Osteoblast (primary cell): ENCODE measurements at regions not wholly inside any gene's neighbourhood (a gene's known extent, or its start where the extent isn't known, plus 50 kb on each side); places are given as distances from the start of the nearest gene placed in this dataset.

Experiments used
- DNase-seq: peaks from one replicate; pipeline ENCODE4 v3.0.0; 2011; ENCODE audit warnings: low spot score, mixed read lengths; ENCODE audit not compliant: insufficient read length; ENCODE audit errors: missing footprints
- H2AFZ ChIP-seq: 2 replicates; pipeline ENCODE4 v1.6.0; 2011; ENCODE audit warnings: mild to moderate bottlenecking, low read length
- H3K27ac ChIP-seq: 2 replicates; pipeline ENCODE4 v1.5.1; 2011; ENCODE audit warnings: mild to moderate bottlenecking, low read depth, low read length, moderate library complexity
- H3K27me3 ChIP-seq: 2 replicates; pipeline ENCODE4 v1.6.0; 2012; ENCODE audit warnings: mild to moderate bottlenecking, control low read depth, inconsistent platforms, low read length, moderate library complexity; ENCODE audit not compliant: insufficient read depth
- H3K36me3 ChIP-seq: 2 replicates; pipeline ENCODE4 v1.5.1; 2011; ENCODE audit warnings: mild to moderate bottlenecking, low read length, control low read depth, moderate library complexity; ENCODE audit not compliant: insufficient read depth
- H3K4me1 ChIP-seq: 2 replicates; pipeline ENCODE4 v1.5.1; 2011; ENCODE audit warnings: mild to moderate bottlenecking, low read length, control low read depth, moderate library complexity; ENCODE audit not compliant: insufficient read depth
- H3K4me2 ChIP-seq: 2 replicates; pipeline ENCODE4 v1.6.0; 2011; ENCODE audit warnings: mild to moderate bottlenecking, low read length; ENCODE audit not compliant: insufficient read depth
- H3K4me3 ChIP-seq: fragments of 200-600 bp; sonication (generic); 3 replicates; pipeline ENCODE4 v1.5.1; 2012; ENCODE audit warnings: mild to moderate bottlenecking, low read length, inconsistent platforms; ENCODE audit not compliant: insufficient read depth
- H3K79me2 ChIP-seq: 2 replicates; pipeline ENCODE4 v1.6.0; 2012; ENCODE audit warnings: mild to moderate bottlenecking, low read length, control low read depth, inconsistent platforms; ENCODE audit not compliant: insufficient read depth
- H3K9me3 ChIP-seq: 2 replicates; pipeline ENCODE4 v1.5.1; 2011; ENCODE audit warnings: low read depth, low read length, control low read depth
- H4K20me1 ChIP-seq: 2 replicates; pipeline ENCODE4 v1.6.0; 2012; ENCODE audit warnings: mild to moderate bottlenecking, low read length, control low read depth; ENCODE audit not compliant: insufficient read depth
- TF ChIP-seq, protein P1 (sequence below): IDR thresholded peaks from 2 replicates; pipeline ENCODE4 v1.5.1; 2011; ENCODE audit warnings: mild to moderate bottlenecking, low read depth, low read length, moderate library complexity; ENCODE audit errors: extremely low read depth

DNA sequence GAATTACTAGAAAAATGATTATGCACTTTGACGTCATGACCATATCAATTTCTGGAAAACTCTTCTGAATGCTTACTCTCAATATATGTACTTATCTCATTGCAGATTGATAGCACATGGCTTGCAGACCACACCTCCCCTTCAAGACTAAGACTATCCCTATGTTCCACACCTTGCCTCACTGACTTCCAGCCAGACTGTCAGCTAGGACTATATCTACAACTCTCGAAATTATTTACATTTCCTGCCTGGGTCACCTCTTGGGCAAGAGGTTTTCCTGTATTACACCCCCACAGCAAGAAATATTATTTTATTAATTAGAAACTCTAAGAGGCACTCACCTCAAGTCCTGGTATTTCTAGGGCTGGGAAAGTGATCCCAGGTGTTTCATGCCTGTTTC is 236.6 kb downstream of the CYRIA start:
- Histone ChIP-seq H4K20me1 (no peaks in the 10 kb centered on the region), H3K27me3 (no peaks in the 10 kb centered on the region), H3K9me3 (no peaks in the 10 kb centered on the region), H3K27ac (no peak overlapping the region), H3K36me3 (no peaks in the 10 kb centered on the region), H3K79me2 (no peaks in the 10 kb centered on the region), H2AFZ (no peak overlapping the region), H3K4me3 (no peak overlapping the region), H3K4me2 (no peak overlapping the region), H3K4me1 (no peaks in the 10 kb centered on the region)
- TF ChIP-seq, protein P1, sequence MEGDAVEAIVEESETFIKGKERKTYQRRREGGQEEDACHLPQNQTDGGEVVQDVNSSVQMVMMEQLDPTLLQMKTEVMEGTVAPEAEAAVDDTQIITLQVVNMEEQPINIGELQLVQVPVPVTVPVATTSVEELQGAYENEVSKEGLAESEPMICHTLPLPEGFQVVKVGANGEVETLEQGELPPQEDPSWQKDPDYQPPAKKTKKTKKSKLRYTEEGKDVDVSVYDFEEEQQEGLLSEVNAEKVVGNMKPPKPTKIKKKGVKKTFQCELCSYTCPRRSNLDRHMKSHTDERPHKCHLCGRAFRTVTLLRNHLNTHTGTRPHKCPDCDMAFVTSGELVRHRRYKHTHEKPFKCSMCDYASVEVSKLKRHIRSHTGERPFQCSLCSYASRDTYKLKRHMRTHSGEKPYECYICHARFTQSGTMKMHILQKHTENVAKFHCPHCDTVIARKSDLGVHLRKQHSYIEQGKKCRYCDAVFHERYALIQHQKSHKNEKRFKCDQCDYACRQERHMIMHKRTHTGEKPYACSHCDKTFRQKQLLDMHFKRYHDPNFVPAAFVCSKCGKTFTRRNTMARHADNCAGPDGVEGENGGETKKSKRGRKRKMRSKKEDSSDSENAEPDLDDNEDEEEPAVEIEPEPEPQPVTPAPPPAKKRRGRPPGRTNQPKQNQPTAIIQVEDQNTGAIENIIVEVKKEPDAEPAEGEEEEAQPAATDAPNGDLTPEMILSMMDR, result no peak
- DNase-seq, result no peak

DNA sequence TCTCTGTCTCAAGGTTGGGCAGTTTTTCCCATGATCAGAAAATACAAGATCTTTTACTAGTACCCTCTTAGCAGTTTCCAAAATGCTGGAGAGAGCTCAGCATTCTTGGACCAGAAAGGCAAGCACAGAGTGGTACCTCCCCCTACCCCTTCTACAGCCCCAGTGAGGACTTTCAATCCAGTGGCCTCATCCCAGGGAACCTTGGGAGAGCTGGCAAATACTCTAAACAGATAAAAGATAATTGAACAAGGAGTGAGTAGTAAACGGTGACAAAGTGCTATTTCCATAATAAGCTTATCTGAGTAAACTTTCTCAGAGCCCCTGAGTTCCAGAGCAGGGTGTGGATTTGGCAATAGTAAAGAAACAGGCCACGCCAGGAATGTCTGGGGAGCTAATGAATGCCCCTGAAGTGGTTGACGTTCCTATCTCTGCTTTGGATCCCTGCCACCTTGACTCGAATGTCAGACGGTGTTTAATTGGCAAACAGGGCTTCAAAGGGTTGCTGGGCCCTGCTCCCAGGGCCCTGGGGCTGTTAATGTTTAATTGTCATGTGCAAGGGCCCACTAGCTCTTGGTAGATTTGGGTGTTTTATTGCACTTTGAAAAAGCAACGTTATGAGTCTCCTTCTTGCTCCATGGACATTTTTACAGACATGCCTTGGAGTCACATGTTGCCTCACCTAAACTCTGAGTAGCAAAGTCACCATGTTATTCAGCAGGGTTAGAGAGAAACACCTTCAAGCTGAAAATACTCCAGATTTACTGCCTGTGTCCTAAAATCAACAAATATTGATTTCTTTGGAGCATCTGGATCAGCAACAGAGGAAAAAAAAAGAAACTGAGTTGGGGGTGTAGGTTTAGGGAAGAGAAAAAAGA is 239.9 kb downstream of the CYRIA start:
- Histone ChIP-seq H3K4me1 (no peaks in the 10 kb centered on the region), H3K9me3 (no peaks in the 10 kb centered on the region), H2AFZ (no peak overlapping the region), H3K4me2 (no peak overlapping the region), H3K79me2 (no peaks in the 10 kb centered on the region), H3K4me3 (no peak overlapping the region), H3K27ac (no peak overlapping the region), H3K36me3 (no peaks in the 10 kb centered on the region), H4K20me1 (no peaks in the 10 kb centered on the region), H3K27me3 (no peaks in the 10 kb centered on the region)
- DNase-seq, result no peak
- TF ChIP-seq, protein P1, result no peak

DNA sequence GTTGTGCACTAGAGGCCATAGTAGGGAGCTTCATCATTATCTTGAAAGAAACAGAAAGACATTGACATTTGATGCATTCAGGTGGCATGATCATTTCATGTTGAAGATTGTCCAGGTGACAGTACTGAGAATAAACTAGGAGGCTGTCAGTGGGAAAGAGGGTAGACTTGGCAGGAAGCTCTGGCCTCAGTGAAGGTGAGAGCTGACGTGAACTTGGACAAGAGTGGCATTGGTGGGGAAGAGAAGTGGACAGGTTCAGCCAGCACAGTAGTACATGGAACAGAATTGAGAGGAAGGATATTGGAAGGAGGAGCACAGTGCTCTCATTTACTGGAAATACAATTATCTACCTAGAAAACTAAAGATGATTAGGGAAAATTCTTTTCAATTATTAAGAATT is 245.2 kb downstream of the CYRIA start:
- Histone ChIP-seq H2AFZ (no peak overlapping the region), H3K79me2 (no peaks in the 10 kb centered on the region), H4K20me1 (no peaks in the 10 kb centered on the region), H3K4me3 (no peak overlapping the region), H3K27me3 (no peaks in the 10 kb centered on the region), H3K4me1 (no peaks in the 10 kb centered on the region), H3K9me3 (peaks cover 6% of the 10 kb centered on the region), H3K4me2 (no peak overlapping the region), H3K36me3 (no peaks in the 10 kb centered on the region), H3K27ac (no peak overlapping the region)
- TF ChIP-seq, protein P1, result no peak
- no peak for DNase-seq

DNA sequence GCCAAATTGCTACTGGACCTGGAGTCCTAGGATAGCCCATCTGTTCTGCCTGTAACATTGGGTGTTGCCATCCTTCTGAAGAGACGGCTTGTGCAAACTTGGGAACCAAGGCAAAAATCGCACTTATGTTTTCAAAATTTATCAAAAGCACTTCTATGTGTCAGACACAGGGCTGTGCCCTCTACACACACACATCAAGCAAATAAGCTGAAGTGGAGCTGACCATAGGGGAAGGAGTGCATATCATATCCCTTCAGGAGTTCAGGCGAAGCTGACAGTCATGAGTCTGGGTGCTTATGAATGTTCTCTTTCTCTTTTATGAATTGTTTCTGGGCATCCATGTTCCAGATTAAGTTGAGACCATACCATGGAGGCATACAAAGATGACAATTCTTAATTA is 247.9 kb downstream of the CYRIA start:
- Histone ChIP-seq H3K4me2 (no peak overlapping the region), H3K27me3 (no peaks in the 10 kb centered on the region), H3K36me3 (no peaks in the 10 kb centered on the region), H3K9me3 (peaks cover 6% of the 10 kb centered on the region), H4K20me1 (no peaks in the 10 kb centered on the region), H3K27ac (no peak overlapping the region), H3K4me3 (no peak overlapping the region), H3K79me2 (no peaks in the 10 kb centered on the region), H2AFZ (no peak overlapping the region), H3K4me1 (no peaks in the 10 kb centered on the region)
- DNase-seq, result no peak
- TF ChIP-seq, protein P1, result no peak
